ENCODE measurements at regions not wholly inside any gene's neighbourhood (a gene's known extent, or its start where the extent isn't known, plus 50 kb on each side); places are given as distances from the start of the nearest gene placed in this dataset.

DNA sequence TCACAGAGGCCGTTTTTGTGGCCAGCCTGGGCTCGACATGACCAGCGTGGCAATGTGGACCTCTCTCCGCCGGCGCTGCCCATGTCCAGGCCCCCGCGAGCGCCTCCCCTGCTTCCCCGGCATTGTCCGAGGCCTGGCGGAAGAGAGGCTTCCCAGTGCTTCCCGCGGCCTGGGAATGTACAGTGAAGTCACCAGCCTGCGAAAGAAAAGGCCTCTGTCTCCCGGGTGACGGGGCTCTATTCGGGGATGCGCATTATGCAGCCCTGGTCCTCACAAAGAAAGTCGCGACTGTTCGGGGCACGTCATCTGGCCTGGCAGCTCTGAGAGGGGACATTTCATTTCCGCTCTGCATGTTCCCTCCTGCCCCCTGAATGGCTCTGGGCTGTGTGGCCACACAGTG lies 109.2 kb upstream of the AGAP1 start:
- no peak overlapping the region for H3K4me3 ChIP-seq (ENCODE audit: low read length)
- no peak for TF ChIP-seq CTCF (conservative IDR thresholded peaks at IDR 0.05; ENCODE audit: low read length)
- DNase-seq (ENCODE audit: low read depth): no peak

DNA sequence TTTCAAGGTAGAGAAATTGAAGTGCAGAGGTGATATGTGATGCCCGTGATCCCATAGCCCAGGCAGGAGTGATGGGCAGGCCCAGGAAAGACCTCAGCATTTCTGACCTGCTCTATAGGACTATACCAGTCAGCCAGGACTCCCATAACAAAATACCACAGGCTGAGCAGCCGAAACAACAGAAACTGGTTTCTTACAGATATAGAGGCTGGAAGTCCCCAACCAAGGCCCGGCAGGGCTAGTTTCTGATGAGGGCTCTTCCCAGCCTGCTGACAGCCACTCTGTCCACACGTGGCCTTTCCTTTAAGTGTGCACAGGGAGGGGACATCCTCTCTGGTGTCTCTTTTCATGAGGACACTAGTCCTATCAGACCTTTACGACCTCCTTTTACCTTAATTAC lies 104.2 kb upstream of the AGAP1 start:
- no peak for DNase-seq (ENCODE audit: low read depth)
- no peak overlapping the region for H3K4me3 ChIP-seq (ENCODE audit: low read length)

GRCh38 chr2:235390108-235390815 lies 103.6 kb upstream of the AGAP1 start:
- no peak for TF ChIP-seq CTCF (conservative IDR thresholded peaks at IDR 0.05; ENCODE audit: low read length)
- peak; percentile 25 for DNase-seq (ENCODE audit: low read depth)
- H3K4me3 ChIP-seq (ENCODE audit: low read length): no peak overlapping the region

More for the DNA sequence above, 104.2 kb upstream of the AGAP1 start:
- TF ChIP-seq CTCF (conservative IDR thresholded peaks at IDR 0.05; ENCODE audit: low read length): no peak

GRCh38 chr2:235390816-235391194 lies 103.0 kb upstream of the AGAP1 start:
- no peak for DNase-seq (ENCODE audit: low read depth)
- no peak for TF ChIP-seq CTCF (conservative IDR thresholded peaks at IDR 0.05; ENCODE audit: low read length)
- H3K4me3 ChIP-seq (ENCODE audit: low read length): no peak overlapping the region

- DNase-seq (ENCODE audit: low read depth): no peak
- no peak for TF ChIP-seq CTCF (conservative IDR thresholded peaks at IDR 0.05; ENCODE audit: low read length)
- no peak overlapping the region for H3K4me3 ChIP-seq (ENCODE audit: low read length)
Measured at GRCh38 chr2:235391921-235392615, 101.8 kb upstream of the AGAP1 start.

DNA sequence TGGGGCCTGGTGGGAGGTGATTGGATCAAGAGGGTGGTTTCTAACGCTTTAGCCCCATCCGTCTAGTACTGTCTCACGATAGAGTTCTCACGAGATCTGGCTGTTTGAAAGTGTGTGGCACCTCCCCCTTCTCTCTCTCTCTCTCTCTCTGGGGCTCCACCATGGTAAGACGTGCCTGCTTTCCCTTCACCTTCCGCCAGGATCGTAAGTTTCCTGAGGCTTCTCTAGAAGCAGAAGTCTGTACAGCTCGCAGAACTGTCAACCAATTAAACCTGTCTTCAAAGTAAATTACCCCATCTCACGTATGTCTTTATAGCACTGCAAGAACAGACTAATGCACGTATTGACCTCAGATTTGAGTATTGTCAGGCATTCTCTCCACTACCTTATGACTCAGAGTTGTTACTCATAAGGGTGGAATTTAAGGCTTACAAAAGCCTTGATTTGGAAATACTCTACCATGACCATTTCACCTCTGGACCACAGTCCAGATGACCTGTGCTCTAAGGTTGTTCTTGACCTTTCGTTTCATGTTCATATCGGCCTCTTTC lies 99.5 kb upstream of the AGAP1 start:
- DNase-seq (ENCODE audit: low read depth): peak; percentile 79
- no peak overlapping the region for H3K4me3 ChIP-seq (ENCODE audit: low read length)
- TF ChIP-seq CTCF (conservative IDR thresholded peaks at IDR 0.05; ENCODE audit: low read length): no peak

All from AG10803 (cell line).